Cerebellar cortex (tissue), 1 donor: ENCODE measurements at regions not wholly inside any gene's neighbourhood (a gene's known extent, or its start where the extent isn't known, plus 50 kb on each side); places are given as distances from the start of the nearest gene placed in this dataset.

Experiments used
- DNase-seq: peaks from one replicate; pipeline ENCODE4 v3.0.0-alpha.2; 2015; ENCODE audit warnings: low spot score

DNA sequence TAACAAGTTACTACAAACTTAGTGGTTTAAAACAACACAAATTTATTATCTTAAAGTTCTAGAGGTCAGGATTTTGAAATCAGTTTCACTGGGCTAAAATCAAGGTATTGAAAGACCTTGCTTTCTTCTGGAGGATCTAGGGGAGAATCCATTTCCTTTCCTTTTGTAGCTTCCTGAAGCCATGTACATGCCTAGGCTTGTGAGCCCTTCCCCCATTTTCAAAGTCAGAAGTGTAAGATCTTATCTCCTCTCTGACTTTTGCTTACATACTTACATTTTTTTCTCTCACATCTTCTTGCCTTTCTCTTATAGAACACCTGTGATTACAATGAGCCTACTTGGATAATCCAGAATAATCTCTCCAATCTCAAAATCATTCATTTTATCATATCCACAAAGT lies 78.7 kb upstream of the MBOAT2 start:
- no peak for DNase-seq

DNA sequence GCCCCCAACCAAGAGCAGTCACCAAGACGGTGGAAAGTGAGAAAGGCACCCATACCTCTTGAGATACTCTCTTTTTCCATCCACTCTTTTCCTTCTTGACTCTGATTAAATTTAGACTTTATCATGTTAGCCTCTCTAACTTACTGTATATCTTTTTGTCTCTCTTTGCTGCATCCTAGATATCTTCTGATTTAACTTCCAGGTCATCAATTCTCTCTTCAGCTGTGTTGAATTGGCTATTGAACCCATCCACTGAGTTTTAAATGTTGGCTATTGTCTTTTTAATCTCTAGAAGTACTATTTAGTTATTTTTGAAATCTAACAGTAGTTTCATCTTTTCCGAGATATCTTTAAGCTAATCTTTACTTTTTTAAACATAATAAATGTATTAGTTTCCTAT lies 78.3 kb upstream of the MBOAT2 start:
- no peak for DNase-seq

DNA sequence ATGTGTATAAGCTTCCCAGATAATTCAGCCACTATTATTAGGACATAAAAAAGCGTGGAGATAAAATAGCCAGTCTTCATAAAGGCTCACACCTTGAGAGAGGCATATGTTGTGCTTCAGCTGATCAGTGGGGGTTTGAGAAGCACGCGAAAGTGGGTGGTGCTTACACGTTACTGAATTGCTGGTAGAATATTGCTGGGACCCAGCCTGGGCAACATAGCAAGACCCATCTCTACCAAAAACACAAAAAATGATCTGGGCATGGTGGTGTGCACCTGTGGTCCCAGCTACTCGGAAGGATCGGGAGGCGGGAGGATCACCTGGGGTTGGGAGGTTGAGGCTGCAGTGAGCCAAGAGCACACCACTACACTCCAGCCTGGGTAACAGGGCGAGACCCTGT lies 74.9 kb upstream of the MBOAT2 start:
- no peak for DNase-seq

DNA sequence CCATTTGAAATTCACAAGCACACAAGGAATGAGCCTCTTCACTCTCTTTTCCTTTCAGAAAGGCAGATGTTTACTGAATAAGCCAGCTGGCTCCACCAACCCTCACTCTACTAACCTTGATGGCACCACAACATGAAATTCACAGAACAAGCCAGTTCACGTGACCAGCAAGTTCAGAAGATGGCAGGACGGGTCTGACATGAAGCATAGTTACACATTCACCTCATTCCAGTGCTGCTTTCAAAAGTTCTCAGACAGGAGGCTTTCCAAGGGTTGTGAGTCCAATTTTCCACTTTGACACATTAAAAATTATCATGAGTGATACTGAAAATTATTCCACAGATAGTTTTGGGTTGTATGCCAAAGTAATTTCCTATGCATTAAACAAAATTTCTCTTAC lies 74.2 kb upstream of the MBOAT2 start:
- DNase-seq: no peak

DNA sequence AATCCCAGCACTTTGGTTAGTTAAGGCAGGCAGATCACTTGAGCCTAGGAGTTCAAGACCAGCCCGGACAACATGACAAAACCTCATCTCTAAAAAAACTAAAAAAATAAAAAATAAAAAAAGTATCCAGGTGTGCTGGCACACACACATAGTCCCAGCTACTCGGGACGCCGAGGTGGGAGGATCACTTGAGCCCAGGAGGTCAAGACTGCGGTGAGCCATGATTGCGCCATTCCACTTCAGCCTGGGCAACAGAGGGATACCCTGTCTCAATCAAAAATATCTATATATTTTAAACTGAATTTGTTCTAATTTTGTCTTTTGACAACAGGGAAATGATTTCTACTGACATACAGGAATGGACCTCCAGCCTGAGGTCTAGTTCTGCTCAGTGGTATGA lies 73.3 kb upstream of the MBOAT2 start:
- no peak for DNase-seq

DNA sequence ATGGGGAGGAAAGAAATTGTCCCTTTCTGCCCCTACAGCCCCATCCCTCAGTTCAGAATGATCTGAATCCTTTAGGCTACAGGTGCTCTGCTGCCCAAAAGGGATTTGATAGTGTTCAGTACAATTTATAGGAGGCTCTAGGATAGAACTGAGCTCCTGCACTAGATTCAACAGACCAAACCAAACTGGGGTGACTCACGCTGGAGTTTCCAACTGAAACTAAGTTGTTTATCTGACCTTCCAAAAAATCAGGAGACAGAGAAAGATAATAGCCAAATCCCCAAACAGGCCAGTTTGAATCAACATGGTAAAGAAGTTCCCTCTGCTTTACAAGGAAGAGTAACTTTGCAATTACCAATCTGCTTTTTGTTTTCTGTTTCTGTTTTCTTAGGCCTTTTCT lies 72.7 kb upstream of the MBOAT2 start:
- no peak for DNase-seq

DNA sequence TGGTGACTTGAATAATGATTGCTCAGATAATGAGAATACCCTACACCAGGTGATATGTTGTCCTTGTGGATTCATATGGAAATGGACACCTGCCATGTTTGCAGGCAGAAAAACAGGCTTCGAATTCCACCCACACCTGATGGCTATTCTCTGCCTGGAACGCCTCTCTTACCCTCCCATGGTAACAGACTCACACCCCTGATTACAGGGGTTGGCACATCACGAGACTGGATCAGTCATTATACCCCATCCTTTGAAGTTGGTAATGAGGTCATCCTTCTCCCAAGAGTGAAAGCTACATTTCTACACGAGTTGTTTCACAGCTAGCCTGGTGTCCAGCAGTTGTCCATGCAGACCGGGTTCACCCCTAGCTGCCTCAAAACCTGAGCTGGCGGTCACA lies 71.4 kb upstream of the MBOAT2 start:
- no peak for DNase-seq

DNA sequence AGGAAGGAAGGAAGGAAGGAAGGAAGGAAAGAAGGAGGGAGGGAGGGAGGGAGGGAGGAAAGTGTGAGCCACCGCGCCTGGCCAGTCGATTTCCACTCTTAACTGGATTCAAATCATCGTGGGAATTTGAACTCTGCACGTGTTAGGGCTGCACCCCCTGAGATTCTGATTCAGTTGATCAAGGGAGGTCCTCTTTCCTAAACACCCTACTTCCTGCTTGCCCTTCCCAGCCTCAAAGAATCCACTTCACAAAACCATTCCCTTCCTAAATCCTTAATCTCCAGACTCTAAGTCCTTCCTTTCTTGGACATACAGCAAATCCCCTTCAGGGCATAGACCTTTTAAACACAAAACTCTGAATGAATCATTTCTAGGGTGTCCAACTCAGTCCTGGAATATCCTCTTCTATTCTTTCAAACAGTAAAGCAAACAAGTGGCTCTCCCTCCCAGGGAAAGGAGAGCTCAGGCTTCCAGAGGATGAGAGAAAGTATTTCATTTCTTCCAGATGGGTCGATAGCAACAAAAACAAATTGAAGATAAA lies 68.2 kb upstream of the MBOAT2 start:
- DNase-seq: no peak

DNA sequence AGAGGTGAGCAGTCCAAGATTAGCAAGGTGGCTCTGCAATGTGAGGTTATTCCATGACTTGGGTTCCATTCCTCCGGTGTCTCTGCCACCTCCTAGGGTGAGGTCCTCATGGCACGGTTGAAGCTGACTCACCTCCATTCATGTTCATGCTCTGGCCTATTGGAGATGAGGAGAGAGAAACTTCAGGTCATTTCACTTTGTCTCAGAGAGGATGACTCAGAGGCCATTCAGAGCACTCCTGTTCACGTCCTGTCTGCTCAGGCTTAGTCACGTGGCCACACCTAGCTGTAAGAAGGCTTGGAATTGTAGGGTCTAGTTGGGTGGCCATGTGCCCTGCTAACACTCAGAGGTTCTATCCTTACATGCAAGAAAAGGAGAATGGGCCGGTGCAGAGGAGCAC lies 67.5 kb upstream of the MBOAT2 start:
- DNase-seq: no peak

DNA sequence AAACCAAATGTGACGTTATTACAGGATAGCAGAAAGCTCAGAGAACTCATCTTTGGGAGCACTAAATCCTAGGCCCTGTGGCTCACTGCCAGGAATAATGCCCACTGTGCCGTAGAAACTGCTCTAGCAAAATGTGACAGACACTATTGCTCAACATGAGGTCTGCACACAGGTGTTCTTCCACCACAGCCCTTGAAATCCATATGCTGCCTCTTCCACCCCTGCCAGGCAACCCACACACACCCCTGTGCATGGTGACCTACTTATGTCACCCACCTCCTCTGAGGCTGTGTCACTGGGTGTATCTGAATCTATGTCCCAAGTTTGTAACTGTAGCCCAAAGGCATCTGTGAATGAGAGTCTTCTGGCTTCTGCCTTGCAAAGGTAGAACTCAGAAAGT lies 66.1 kb upstream of the MBOAT2 start:
- peak; percentile 58 for DNase-seq

DNA sequence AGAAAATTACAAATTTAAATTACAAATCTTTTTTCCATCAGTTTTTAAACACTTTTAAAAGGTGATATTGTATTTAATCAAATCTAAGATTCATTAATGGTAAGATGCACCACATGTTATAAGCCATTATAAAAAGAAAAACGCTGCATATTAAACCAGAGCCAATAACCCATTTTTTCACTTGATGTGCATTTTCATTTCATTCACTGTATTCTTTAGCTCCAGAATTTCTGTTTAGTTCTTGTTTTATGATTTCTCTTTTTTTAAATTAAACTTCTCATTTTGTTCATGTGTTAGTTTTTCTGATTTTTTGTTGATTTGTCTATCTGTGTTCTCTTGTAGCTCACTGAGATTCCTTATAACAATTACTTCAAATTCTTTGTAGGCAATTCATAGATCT lies 62.4 kb upstream of the MBOAT2 start:
- no peak for DNase-seq

DNA sequence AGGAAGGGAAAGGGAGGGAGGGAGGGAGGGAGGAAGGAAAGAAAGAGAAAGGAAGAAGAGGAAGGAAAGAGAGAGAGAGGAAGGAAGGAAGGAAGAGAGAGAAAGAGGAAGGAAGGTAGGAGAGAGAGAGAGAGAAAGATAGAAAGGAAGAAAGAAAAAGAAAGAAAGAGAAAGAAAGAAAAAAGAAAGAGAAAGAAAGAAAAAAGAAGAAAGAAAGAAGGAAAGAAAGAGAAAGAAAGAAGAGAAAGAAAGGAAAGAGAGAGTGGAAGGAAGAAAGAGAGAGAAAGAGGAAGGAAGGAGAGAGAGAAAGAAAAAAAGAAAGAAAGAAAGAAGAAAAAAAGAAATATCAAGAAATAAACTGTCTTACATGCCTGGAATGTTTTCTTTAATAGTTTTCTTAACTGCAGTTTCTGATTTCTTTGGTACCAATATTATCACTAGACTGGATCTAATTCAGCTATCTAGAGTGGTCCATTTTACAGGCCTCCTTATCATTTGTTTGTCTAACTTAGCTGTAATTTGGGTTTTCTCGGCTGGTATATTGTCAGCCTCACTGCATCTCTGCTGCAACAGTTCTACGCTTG lies 59.6 kb upstream of the MBOAT2 start:
- DNase-seq: no peak

DNA sequence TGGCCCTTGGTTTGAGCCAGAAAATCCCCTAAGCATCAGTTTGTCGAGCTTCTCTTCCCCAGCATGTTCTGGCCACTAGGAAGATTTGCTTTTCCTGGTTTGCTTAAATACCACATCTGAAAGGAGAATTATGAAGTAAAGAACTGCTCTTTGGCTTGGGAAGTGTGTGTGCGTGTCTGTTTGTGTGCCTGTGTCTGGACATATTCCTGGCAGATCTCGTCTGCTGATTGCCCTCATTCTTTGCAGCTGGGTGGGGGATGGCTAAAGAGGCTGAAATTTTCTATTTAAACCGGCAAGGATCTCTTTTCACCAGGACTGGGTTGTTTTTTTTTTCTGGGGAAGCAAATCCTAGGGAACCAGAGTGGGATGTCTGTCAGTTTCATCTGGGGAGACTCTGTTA lies 57.3 kb upstream of the MBOAT2 start:
- no peak for DNase-seq

DNA sequence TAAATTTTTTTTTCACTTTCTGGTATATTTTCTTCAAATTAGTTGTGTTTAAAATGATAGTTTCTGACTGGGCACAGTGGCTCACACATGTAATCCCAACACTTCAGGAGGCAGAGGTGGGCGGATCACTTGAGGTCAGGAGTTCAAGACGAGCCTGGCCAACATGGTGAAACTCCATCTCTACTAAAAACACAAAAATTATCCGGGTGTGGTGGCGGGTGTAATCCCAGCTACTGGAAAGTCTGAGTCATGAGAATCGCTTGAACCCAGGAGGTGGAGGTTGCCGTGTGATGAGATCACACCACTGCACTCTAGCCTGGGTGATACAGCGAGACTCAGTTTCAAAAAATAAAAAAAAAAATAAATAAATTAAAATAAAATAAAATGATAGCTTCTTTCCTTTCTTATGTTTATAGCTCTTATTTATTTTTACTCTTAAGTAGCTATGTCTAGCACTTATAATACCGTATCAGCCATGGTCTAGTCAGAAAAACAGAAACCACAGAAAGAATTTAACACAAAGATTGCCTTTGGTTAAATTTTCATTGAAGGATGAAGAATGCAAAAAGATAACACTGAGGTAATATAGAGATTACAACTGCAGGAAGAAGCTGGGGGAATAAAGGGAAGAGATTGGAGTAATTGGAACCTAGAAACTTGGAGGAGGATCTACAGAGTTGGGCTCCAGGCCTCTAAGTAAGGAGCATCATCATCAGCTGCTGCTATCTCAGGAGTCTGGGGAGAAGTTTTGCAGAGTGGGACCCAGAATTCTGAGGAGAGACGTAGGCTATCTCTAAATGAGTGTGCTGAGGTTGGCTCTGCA lies 54.7 kb upstream of the MBOAT2 start:
- no peak for DNase-seq

DNA sequence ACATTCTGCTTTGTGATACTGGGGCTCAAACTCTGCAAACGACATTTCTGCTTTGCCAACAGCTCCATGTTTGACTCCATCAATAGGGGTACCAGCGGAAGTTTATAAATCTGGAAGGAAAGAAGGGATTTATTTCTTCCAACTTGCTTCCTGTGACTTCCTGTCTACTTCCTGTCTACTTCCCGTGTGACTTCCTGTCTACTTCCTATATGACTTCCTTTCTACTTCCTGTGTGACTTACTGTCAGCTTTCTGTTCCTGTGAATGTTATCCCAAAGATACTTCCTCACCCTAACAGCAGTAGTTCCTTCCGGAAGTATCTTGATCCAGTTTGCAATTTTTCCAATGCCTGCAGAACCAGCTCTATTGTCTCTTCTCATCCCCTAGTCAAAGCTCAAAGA lies 52.0 kb upstream of the MBOAT2 start:
- DNase-seq: no peak

DNA sequence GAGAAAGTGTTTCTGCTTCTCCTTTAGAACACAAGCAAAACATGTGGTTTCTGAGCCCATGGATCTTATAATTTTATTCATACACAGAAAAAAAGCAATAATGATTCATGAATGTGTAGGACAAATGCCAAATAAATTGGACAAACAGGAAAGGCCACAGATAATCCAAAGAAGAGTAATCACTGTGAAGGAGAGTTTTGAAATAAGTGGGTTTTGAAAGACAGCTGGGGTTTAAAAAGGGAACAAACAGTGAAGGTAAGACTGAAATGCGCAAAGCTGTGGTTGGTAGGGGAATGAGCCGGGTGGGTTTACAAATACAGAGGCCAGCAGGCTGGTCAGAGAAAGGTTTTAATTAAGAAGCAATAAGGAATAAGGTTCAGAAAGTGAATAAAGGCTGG lies 50.0 kb upstream of the MBOAT2 start:
- no peak for DNase-seq
